IMR-90 (cell line): ENCODE measurements at regions not wholly inside any gene's neighbourhood (a gene's known extent, or its start where the extent isn't known, plus 50 kb on each side); places are given as distances from the start of the nearest gene placed in this dataset.

Source experiments
- ATAC-seq: fragments of 200-7000 bp; cut with Tn5 transposase; 2 replicates; pipeline ENCODE4 v1.9.1; 2020; ENCODE audit warnings: low read depth, mild to moderate bottlenecking, moderate library complexity
- BruUV-seq: library from RNA; stranded (reverse); fragments of 400-500 nt; replicated peaks from 2 replicates; lab custom pipeline; 2021; lab: Mats Ljungman, UMichigan
- CTCF ChIA-PET: fragments of 300-600 bp; formaldehyde crosslinking; extraction: SDS; loops from one replicate; lab custom pipeline; 2021; ENCODE audit warnings: antibody characterized with exemption; lab: Yijun Ruan, JAX
- POLR2A ChIA-PET: fragments of 300-600 bp; sonication (Branson Sonifier 250); formaldehyde crosslinking; loops from one replicate; lab custom pipeline; 2022; ENCODE audit warnings: antibody characterized with exemption; ENCODE audit not compliant: unreplicated experiment; lab: Charles Lee
- DNase-seq: peaks from one replicate; pipeline ENCODE4 v3.0.0; 2013
- H2AFZ ChIP-seq: replicated peaks from 2 replicates; pipeline ENCODE3; 2013; ENCODE audit warnings: low read length, mild to moderate bottlenecking; ENCODE audit not compliant: poor library complexity
- H2AK5ac ChIP-seq: 2 replicates; pipeline ENCODE4 v1.6.1; 2013; ENCODE audit warnings: low read depth, low read length, inconsistent platforms
- H2AK9ac ChIP-seq: replicated peaks from 2 replicates; pipeline ENCODE3; 2013; ENCODE audit warnings: mild to moderate bottlenecking, low read depth, low read length, moderate library complexity; ENCODE audit not compliant: poor library complexity
- H2BK120ac ChIP-seq: 2 replicates; pipeline ENCODE4 v1.6.1; 2013; ENCODE audit warnings: low read depth, low read length, inconsistent platforms
- H2BK15ac ChIP-seq: 3 replicates; pipeline ENCODE4 v1.6.1; 2013; ENCODE audit warnings: low read depth, low read length, inconsistent platforms
- H2BK20ac ChIP-seq: 2 replicates; pipeline ENCODE4 v1.6.1; 2013; ENCODE audit warnings: low read depth, mild to moderate bottlenecking, inconsistent platforms, low read length, moderate library complexity
- H2BK5ac ChIP-seq: 2 replicates; pipeline ENCODE4 v1.6.1; 2013; ENCODE audit warnings: mild to moderate bottlenecking, low read depth, low read length, inconsistent platforms; ENCODE audit not compliant: poor library complexity, severe bottlenecking
- H3K14ac ChIP-seq: replicated peaks from 2 replicates; pipeline ENCODE4 v1.6.1; 2013; ENCODE audit warnings: low read depth, low read length, inconsistent platforms
- H3K18ac ChIP-seq: 2 replicates; pipeline ENCODE4 v1.6.1; 2013; ENCODE audit warnings: low read depth, low read length, control low read depth
- H3K23ac ChIP-seq: 2 replicates; pipeline ENCODE4 v1.6.1; 2013; ENCODE audit warnings: low read depth, low read length, inconsistent platforms
- H3K27ac ChIP-seq: 2 replicates; pipeline ENCODE4 v1.5.1; 2013; ENCODE audit warnings: mild to moderate bottlenecking, control low read depth, low read length; ENCODE audit not compliant: insufficient read depth
- H3K27me3 ChIP-seq: 2 replicates; pipeline ENCODE4 v1.6.1; 2013; ENCODE audit warnings: low read length; ENCODE audit not compliant: control insufficient read depth, insufficient read depth
- H3K36me3 ChIP-seq: 2 replicates; pipeline ENCODE4 v1.6.1; 2013; ENCODE audit warnings: low read length, mixed read lengths; ENCODE audit not compliant: control insufficient read depth, insufficient read depth
- H3K4ac ChIP-seq: 2 replicates; pipeline ENCODE4 v1.6.1; 2013; ENCODE audit warnings: low read depth, low read length, inconsistent platforms
- H3K4me1 ChIP-seq: 2 replicates; pipeline ENCODE4 v1.6.1; 2013; ENCODE audit warnings: low read length, mixed read lengths; ENCODE audit not compliant: control insufficient read depth, insufficient read depth
- H3K4me2 ChIP-seq: 2 replicates; pipeline ENCODE4 v1.6.1; 2013; ENCODE audit warnings: low read depth, mild to moderate bottlenecking, control low read depth, low read length, moderate library complexity
- H3K4me3 ChIP-seq: 2 replicates; pipeline ENCODE4 v1.5.1; 2013; ENCODE audit warnings: low read depth, mild to moderate bottlenecking, control low read depth, low read length, moderate library complexity; ENCODE audit not compliant: insufficient read depth
- H3K56ac ChIP-seq: 2 replicates; pipeline ENCODE4 v1.6.1; 2013; ENCODE audit warnings: low read length, inconsistent platforms; ENCODE audit not compliant: insufficient read depth; ENCODE audit errors: extremely low read depth
- H3K79me1 ChIP-seq, 2 experiments: 2 replicates each; pipeline ENCODE4 v1.6.1; 2013; ENCODE audit warnings: low read length in 2 of 2, inconsistent platforms in 1 of 2, low read depth in 1 of 2
- H3K9ac ChIP-seq: 2 replicates; pipeline ENCODE4 v1.6.1; 2013; ENCODE audit warnings: low read depth, low read length, control low read depth
- H3K9me1 ChIP-seq: 2 replicates; pipeline ENCODE4 v1.6.1; 2013; ENCODE audit warnings: low read length, inconsistent platforms; ENCODE audit not compliant: insufficient read depth
- H3K9me3 ChIP-seq: 2 replicates; pipeline ENCODE4 v1.6.1; 2013; ENCODE audit warnings: low read length; ENCODE audit not compliant: control insufficient read depth, insufficient read depth
- H4K20me1 ChIP-seq: 2 replicates; pipeline ENCODE4 v1.6.1; 2013; ENCODE audit warnings: low read length, inconsistent platforms; ENCODE audit not compliant: insufficient read depth
- H4K5ac ChIP-seq: 2 replicates; pipeline ENCODE4 v1.6.1; 2013; ENCODE audit warnings: mild to moderate bottlenecking, low read depth, low read length, control low read depth
- H4K8ac ChIP-seq, 2 experiments: 2 replicates each; pipeline ENCODE4 v1.6.1; 2013; ENCODE audit warnings: low read depth in 2 of 2, low read length in 2 of 2, control low read depth in 1 of 2, inconsistent platforms in 1 of 2
- H4K91ac ChIP-seq: 2 replicates; pipeline ENCODE4 v1.6.1; 2013; ENCODE audit warnings: low read depth, low read length, inconsistent platforms; ENCODE audit not compliant: insufficient read depth
- CEBPB ChIP-seq: IDR thresholded peaks from 2 replicates; pipeline ENCODE4 v1.6.1; 2012; ENCODE audit warnings: low read depth, low read length, improper control_type of control experiment
- CHD1 ChIP-seq: IDR thresholded peaks from 2 replicates; pipeline ENCODE4 v1.6.1; 2012; ENCODE audit warnings: low read depth, low read length, improper control_type of control experiment
- ELK1 ChIP-seq: fragments of 150-350 bp; IDR thresholded peaks from 2 replicates; pipeline ENCODE4 v1.6.1; 2016; ENCODE audit warnings: low read depth, mild to moderate bottlenecking, low read length, moderate library complexity, borderline replicate concordance
- MAFK ChIP-seq: IDR thresholded peaks from 2 replicates; pipeline ENCODE4 v1.6.1; 2012; ENCODE audit warnings: low read depth, low read length, improper control_type of control experiment
- MXI1 ChIP-seq: IDR thresholded peaks from 2 replicates; pipeline ENCODE4 v1.6.1; 2012; ENCODE audit warnings: low read depth, mild to moderate bottlenecking, low read length, moderate library complexity, borderline replicate concordance
- NFE2L2 ChIP-seq: fragments of 150-350 bp; IDR thresholded peaks from 2 replicates; pipeline ENCODE4 v1.6.1; 2016; ENCODE audit warnings: low read depth, mild to moderate bottlenecking, low read length
- WGBS, 2 experiments: methylation state at CpG; one replicate each; pipeline versions ENCODE4 v1.1.5 to v1.1.7; 2013; ENCODE audit warnings: missing lambda C conversion rate in 2 of 2; ENCODE audit not compliant: insufficient read length in 1 of 2; ENCODE audit errors: extremely low coverage in 2 of 2; 5-methylcytosine and 5-hydroxymethylcytosine counted together
- dilution Hi-C: fragments of 300-500 bp; cut with HindIII; formaldehyde crosslinking; loops from one replicate; pipeline ENCODE4 v1.14.3; 2018; ENCODE audit warnings: low sequenced_read_pairs; ENCODE audit not compliant: unreplicated experiment
- in situ Hi-C: fragments of 300-500 bp; cut with MboI; formaldehyde crosslinking; loops from 3 replicates; pipeline ENCODE4 v1.14.3; 2019; ENCODE audit warnings: low sequenced_read_pairs, inconsistent platforms, mixed read lengths
- intact Hi-C: fragments of 100-400 bp; cut with micrococcal nuclease; formaldehyde crosslinking; loops from 2 replicates; pipeline ENCODE4 v1.10.0; 2022

GRCh38 chr6:68013780-68014515 lies 621.1 kb upstream of the ADGRB3 start:
- H3K4me1 ChIP-seq: no peaks in the 10 kb centered on the region
- H3K9ac ChIP-seq: no peak overlapping the region
- H3K4me3 ChIP-seq: no peak overlapping the region
- no CpG with 5 or more reads among the region's 4 CpGs for WGBS, 2 experiments
- H3K9me1 ChIP-seq: no peaks in the 10 kb centered on the region
- no peak overlapping the region for H3K23ac ChIP-seq
- no peaks in the 10 kb centered on the region for H3K79me1 ChIP-seq
- intact Hi-C loops: no loop called here
- H3K18ac ChIP-seq: no peak overlapping the region
- no peak overlapping the region for H2BK120ac ChIP-seq
- BruUV-seq: no TSS peak
- POLR2A ChIA-PET: no interaction called here
- in situ Hi-C loops: no loop called here
- DNase-seq (no peak), ATAC-seq (no peak)
- H4K5ac ChIP-seq: no peak overlapping the region
- dilution Hi-C loops: no loop called here
- no peak overlapping the region for H2BK15ac ChIP-seq
- H4K91ac ChIP-seq: no peak overlapping the region
- no peak overlapping the region for H3K4ac ChIP-seq
- no peaks in the 10 kb centered on the region for H4K20me1 ChIP-seq
- H2BK20ac ChIP-seq: no peak overlapping the region
- no peak overlapping the region for H3K27ac ChIP-seq
- no peak overlapping the region for H2AK5ac ChIP-seq
- CTCF ChIA-PET: no interaction called here
- H3K9me3 ChIP-seq: peaks cover 5% of the 10 kb centered on the region
- H3K56ac ChIP-seq: no peak overlapping the region
- no peak overlapping the region for H2AK9ac ChIP-seq
- no peaks in the 10 kb centered on the region for H3K36me3 ChIP-seq
- H2AFZ ChIP-seq: no peak overlapping the region
- no peak overlapping the region for H2BK5ac ChIP-seq
- no peaks in the 10 kb centered on the region for H3K27me3 ChIP-seq
- no peak overlapping the region for H3K4me2 ChIP-seq
- TF ChIP-seq CEBPB (no peak), MAFK (no peak), MXI1 (no peak), NFE2L2 (no peak), CHD1 (no peak), ELK1 (no peak)
- H3K14ac ChIP-seq: no peak overlapping the region
- no peak overlapping the region for H4K8ac ChIP-seq
